T47D (cell line): ENCODE measurements at regions not wholly inside any gene's neighbourhood (a gene's known extent, or its start where the extent isn't known, plus 50 kb on each side); places are given as distances from the start of the nearest gene placed in this dataset.

Source experiments
- DNase-seq, 2 experiments: peaks; one replicate each; pipeline versions ENCODE4 v3.0.0 to v3.0.0-alpha.2; 2011 to 2012; ENCODE audit warnings: low read depth in 1 of 2, low spot score in 1 of 2
- JUND ChIP-seq: IDR thresholded peaks from 2 replicates; pipeline ENCODE4 v1.6.1; 2012; ENCODE audit warnings: low read depth
- in situ Hi-C: cut with HindIII; loops from 2 replicates; pipeline ENCODE4 v1.10.0; 2016; ENCODE audit warnings: low sequenced_read_pairs, low pct_unique_long_range_greater_than_20kb

DNA sequence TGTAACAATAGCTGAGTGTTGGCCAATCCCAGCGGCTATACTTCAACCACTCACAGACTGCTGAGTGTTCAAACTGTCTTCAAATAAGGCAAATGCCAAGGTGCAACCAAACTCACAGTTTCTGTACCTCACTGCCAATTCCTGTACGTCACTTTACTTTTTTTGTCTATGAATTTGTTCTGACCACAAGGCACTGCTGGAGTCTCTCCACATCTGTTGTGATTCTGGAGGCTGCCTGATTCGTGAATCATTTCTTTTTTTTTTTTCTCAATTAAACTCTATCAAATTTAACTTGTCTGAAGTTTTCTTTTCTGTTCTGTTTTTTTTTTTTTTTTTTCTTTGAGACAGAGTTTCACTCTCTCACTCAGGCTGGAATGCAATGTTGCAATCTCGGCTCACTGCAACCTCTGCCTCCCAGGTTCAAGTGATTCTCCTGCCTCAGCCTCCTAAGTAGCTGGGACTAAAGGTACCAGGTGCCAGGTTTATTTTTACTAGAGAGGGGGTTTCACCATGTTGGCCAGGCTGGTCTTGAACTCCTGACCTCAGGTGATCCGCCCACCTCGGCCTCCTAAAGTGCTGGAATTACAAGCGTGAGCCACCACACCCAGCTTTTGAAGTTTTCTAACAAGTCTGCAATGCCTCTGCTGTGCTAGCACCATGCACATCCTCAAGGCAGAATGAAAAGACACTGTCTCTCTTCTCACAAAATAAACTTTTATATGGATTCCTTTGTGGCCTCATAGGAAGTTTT lies 401.7 kb downstream of the IRS2 start:
- DNase-seq, result no peak

DNA sequence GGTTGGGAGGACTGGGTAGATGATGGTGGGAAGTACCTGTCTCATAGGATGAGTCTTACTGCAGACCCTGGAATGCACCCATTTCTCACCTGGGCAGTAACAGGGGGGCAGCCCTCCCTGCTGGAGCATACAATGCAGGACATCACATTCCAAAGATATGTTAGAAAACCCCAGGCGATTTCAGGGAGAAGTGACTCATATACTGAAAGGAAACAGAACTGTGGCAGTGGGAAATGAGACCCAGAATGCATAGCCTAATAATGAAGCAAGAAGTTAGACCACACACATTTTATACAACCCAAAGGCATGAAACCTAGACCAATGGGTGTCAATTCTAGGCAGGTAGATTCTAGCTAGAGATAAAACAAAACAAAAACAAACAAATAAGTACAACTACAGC lies 402.7 kb downstream of the IRS2 start:
- in situ Hi-C loops, result no loop called here
- no peak for TF ChIP-seq JUND
- DNase-seq, result no peak

More for the DNA sequence above, 401.7 kb downstream of the IRS2 start:
- in situ Hi-C loops, result no loop called here
- TF ChIP-seq JUND, result no peak

DNA sequence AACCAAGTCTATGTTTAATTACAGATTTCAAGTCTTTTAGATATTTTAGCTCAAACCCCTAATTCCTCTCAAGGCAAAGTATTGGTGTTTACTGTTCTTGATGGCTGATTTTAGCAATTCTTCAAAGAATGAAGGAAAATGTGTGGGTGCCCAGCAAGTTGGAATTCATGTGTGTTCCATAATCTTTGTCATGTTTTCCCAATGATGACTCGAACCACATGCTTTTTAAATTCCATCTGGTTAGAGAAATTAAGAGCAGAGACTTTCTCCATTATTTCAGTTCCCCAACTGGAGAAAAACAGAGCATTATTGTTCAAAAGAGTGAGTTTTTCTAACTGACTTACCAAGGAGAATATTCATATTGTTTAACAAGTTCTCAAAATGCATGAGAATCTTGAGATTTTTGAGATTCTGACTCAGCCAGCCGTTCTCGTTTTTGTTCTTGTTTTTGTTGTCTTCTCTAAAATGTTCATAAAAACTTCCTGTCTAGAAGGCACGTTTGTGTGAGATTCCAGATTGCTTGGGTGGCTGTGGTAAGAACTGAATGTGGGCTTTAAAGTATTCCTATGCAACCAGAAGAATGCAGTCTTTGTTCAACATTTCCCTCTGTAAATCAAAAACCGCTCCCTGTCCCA lies 404.7 kb downstream of the IRS2 start:
- no peak for DNase-seq
- no peak for TF ChIP-seq JUND
- in situ Hi-C loops, result no loop called here

DNA sequence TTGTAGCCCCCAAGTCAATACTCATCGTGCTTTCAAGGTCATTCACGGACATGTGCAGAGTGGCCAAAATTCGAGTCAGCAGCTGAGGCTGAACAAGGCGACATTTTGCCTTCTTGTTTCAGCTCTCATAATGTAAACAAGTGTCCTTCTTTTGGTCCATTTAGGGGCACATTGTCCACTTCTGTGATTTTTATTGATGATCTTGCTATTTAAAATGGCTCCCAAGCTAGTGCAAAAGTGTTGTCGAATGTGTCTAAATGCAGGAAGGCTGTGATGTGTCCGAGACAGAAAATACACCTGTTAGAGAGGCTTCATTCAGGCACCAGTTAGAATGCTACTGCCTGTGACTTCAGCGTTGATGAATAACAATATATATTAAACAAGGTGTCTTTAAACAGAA lies 405.9 kb downstream of the IRS2 start:
- in situ Hi-C loops, result no loop called here
- DNase-seq, result no peak
- TF ChIP-seq JUND, result no peak

DNA sequence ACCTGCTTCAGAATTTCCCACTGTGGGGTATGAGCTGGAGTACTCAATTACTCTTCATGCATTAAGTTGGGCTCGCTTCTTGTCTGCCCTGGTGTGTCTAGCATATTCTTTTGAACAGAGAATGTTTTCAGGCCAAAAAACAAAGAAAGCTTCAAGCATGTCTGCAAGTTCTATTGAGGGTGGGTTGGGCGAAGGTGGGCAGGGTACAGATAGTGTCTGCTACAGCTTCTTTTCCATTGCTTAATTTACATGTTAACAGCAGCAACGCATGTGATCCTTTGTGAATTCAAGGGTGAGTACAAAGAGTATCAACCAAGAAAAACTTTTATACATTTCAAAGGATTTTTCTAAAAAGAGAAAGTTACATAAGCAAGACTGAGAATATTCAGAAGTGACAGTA lies 406.5 kb downstream of the IRS2 start:
- in situ Hi-C loops, result no loop called here
- no peak for TF ChIP-seq JUND
- no peak for DNase-seq

DNA sequence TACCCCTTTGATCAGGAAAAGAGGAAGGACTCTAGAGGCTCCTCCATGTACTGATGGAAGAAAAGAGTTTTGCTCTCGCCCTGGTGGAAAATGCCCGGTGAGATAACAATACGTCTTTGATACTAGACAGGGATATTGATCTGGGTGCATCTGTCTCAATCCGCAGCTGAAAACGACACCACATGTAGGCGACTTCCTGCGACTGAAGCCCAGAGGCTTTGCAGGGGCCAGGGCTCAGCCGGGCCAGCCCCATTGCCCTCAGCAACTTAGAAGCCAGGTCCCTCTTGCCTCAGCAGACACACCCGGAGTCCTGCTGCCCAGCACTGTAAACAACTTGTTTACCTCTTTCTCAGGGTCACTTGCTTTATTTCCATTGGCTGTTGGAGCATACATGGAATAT lies 409.4 kb downstream of the IRS2 start:
- in situ Hi-C loops, result no loop called here
- DNase-seq, result no peak
- no peak for TF ChIP-seq JUND

DNA sequence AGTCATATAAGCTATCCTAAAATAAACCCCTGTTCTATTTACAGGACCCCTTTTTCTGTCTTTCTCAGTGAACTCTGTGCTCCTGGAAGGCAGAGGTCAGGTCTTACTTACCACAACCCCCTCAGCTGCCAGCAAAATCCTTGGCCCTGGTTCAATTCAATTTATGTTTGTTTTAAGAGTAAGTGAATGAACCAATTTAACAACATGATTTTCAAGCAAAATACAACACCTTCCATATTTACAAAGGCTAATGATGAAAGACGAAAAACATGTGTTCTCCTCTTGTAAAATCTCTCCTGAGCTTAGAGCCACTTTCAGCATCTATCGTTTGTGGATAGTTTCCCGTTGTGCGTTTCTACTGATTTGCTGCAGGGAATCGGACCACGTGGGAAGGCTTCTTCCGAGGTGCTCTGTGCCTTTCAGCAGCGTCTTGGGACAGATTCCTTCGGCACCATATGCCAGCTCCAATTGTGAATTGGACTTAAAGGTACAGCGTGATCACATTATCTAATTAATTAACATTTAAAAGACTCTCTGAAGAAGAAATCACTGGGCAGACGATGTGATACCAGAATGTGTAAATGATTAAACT lies 411.7 kb downstream of the IRS2 start:
- no peak for TF ChIP-seq JUND
- in situ Hi-C loops, result no loop called here
- DNase-seq, result no peak

DNA sequence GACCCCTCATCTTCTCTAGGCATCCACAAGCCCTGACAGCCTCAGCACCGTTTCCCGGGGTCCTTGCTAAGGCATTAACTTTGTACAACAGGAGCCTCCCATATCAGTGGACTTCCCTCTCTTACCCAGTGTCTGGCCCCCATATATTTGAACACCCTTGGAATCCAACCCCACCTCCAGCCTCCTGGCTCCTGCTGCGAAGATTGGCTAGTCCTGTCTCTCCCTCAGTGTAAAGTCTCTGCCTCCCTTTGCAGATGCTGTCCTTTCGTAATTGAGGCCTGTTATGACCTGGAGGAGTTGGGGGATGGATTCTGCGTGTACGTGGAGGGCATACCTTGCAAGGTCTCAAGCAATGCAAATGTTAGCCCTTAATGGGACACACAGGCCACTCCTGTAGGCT lies 413.7 kb downstream of the IRS2 start:
- in situ Hi-C loops, result no loop called here
- no peak for TF ChIP-seq JUND
- DNase-seq, result no peak

DNA sequence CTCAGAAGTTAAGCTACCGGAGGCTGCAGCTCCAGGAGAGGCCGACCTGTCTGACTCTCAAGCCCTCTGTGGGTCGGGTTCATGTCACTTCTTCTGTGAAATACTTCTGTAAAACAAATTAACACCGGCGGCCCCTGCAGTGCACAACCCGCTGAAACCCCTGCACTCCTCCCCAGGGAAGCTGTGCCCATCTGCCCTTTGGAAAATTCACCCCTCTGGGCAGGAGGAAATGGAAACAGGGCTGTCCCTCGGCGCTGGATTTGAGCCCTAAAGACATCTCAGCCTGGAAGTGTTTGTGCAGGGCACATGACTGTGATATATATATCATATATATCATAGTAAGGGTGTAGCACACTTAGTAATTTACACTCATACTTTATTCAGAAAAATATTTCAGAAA lies 415.3 kb downstream of the IRS2 start:
- no peak for DNase-seq
- in situ Hi-C loops, result no loop called here
- no peak for TF ChIP-seq JUND

DNA sequence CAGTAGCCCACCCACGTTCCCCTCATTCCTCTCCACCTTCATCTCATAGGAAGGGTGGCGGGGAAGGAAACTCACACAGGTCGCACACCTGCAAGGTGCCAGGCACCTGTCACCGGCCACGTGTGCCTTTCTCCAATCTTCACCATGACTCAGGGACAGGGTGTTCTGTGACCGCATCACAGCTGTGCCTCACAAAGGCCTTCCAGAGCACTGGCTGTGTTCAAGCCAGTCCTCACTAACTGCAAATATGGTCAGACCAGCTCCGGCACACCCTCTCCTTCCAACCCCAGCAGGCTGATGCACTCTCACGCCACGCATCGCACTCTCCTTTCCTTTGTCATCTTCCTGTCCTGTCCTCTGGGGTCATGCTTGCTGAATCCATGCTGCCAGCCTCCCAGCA lies 415.9 kb downstream of the IRS2 start:
- DNase-seq, result no peak
- in situ Hi-C loops, result no loop called here
- no peak for TF ChIP-seq JUND

DNA sequence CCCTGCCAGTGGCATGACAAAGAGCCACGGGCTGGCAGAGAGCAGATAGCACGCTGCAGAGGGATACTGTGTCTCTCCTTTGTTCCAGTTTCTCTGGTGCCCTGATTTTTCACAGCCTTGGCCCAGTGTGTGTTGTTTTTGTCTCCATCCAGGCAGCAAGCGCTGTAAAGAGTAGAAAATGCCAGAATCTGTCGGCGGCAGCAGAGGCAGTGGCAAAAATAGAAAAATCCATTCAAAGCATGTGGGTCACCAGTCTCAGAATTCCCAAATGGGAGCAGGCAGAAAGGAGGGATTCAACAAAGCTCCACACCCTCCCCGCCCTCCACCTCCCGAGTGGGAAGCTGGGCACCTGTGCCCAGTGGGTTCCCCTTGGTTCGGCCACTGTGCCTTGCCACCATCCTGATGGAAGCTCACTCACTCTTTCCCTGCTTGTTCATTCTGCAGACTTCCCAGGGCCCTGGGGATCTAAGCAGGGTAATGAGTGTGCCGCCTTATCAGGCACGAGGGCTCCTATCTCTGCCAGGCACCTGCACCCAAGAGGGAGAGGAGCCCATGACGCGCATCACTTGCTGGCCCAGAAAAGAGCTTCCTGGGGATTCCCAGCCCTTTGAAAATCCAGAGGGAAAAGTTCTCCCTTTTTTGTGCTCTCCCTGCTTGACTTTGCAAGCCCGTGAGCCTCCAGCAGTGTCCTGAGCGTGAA lies 416.9 kb downstream of the IRS2 start:
- in situ Hi-C loops, result no loop called here
- no peak for DNase-seq
- no peak for TF ChIP-seq JUND

DNA sequence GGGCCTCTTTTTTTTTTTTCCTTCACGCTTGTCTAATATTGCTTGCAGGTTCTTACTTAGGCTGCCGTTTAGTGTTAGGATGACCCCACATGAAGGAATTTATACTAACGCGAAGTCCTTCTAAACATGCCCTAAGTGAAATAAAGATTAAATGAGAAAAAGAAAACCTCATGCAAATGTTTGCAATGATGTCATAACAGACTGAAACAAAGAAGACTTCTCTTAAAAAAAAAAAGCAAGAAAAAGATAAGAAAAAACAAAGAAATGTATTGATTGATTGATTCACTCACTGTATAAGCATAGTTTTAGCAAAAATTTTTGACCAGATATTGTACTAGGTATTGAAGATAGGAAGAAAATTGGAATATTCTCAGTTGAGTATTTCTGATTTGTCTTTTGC lies 418.2 kb downstream of the IRS2 start:
- TF ChIP-seq JUND, result no peak
- in situ Hi-C loops, result no loop called here
- no peak for DNase-seq

DNA sequence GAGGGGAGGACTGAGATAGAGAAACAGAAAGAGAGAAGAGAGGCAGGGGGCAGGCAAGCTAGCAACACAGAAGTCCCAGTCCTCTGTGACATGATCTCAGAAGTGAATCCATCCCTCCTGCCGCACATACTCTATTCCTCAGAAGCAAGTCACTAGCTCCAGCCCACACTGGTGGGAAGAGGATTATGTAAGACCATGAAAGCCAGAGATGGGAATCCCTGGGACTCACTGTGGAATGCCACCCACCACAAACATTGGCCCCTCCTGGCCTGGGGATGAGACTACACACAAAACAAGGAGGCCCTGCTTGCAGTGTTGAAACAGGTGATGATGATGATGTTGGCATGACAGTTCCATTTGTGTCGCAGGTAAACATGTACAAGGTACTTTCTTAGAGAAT lies 419.9 kb downstream of the IRS2 start:
- DNase-seq, result no peak
- in situ Hi-C loops, result no loop called here
- TF ChIP-seq JUND, result no peak
